Lower leg skin (tissue), 3 donors: ENCODE measurements at regions not wholly inside any gene's neighbourhood (a gene's known extent, or its start where the extent isn't known, plus 50 kb on each side); places are given as distances from the start of the nearest gene placed in this dataset.

Source experiments
- POLR2A ChIP-seq, 2 donors: fragments of 450-650 bp; IDR thresholded peaks; one replicate each; pipeline ENCODE4 v1.6.1; 2016 to 2017; ENCODE audit warnings: antibody characterized with exemption in 2 of 2, mild to moderate bottlenecking in 1 of 2, moderate library complexity in 1 of 2
- TF ChIP-seq, protein P1 (sequence below), 3 donors: fragments of 450-650 bp; IDR thresholded peaks; one replicate each; pipeline ENCODE4 v1.5.1; 2016; ENCODE audit warnings: antibody characterized with exemption in 3 of 3, mild to moderate bottlenecking in 3 of 3, moderate library complexity in 2 of 3

DNA sequence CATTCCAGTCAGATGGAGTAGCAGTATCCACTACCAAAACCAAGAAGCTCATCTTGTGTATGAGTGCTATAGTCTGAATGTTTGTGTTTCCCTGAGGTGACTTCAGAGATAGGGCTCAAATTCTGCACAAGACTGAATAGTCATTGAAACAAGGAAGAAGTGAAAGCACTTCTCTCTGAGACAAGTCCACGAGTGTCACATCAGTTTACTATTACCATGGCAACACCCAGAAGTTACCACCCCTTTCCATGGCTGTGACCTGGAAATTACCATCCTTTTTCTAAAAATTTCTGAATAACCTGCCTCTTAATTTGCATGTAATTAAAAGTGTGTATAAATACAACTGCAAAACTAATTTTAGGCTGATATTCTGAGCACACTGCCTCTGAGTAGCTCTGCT is 682.1 kb upstream of the ADGRB3 start:
- TF ChIP-seq, protein P1, sequence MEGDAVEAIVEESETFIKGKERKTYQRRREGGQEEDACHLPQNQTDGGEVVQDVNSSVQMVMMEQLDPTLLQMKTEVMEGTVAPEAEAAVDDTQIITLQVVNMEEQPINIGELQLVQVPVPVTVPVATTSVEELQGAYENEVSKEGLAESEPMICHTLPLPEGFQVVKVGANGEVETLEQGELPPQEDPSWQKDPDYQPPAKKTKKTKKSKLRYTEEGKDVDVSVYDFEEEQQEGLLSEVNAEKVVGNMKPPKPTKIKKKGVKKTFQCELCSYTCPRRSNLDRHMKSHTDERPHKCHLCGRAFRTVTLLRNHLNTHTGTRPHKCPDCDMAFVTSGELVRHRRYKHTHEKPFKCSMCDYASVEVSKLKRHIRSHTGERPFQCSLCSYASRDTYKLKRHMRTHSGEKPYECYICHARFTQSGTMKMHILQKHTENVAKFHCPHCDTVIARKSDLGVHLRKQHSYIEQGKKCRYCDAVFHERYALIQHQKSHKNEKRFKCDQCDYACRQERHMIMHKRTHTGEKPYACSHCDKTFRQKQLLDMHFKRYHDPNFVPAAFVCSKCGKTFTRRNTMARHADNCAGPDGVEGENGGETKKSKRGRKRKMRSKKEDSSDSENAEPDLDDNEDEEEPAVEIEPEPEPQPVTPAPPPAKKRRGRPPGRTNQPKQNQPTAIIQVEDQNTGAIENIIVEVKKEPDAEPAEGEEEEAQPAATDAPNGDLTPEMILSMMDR (IDR thresholded peaks at IDR 0.05) = no peak
- no peak for TF ChIP-seq POLR2A (IDR thresholded peaks at IDR 0.05)
